ENCODE measurements at regions not wholly inside any gene's neighbourhood (a gene's known extent, or its start where the extent isn't known, plus 50 kb on each side); places are given as distances from the start of the nearest gene placed in this dataset.

DNA sequence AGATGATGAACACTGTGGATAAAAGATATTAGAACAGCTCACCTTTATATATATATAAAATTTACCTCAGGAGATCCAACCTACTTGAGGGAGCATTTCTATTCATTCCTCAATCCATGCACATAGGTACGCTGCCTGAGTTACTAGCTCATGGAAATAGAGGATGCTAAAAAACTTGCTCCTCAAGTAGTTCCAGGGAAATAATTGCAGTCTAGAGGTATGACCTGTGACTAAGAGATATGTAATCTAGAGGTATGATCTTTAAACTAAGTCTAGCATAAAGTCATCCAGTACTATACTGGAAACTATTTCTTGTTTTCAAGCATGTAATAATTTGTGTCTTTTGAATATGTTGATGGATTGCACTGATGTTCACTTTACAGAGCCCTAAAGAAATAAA lies 471.2 kb downstream of the TAF11L14 start:
- Histone ChIP-seq H3K9me3 (no peaks in the 10 kb centered on the region), H3K4me1 (no peaks in the 10 kb centered on the region), H3K27me3 (no peaks in the 10 kb centered on the region), H3K27ac (no peak overlapping the region), H3K4me3 (no peak overlapping the region), H3K36me3 (no peaks in the 10 kb centered on the region)
- in situ Hi-C loops (cut with MboI; ENCODE audit: low sequenced_read_pairs in 4 of 4) (no loop called here), intact Hi-C loops (cut with DNase I; ENCODE audit: low total_unique reads) (no loop called here)
- DNase-seq (no peak), ATAC-seq (no peak)
- TF ChIP-seq POLR2A (IDR thresholded peaks at IDR 0.05), result no peak
- TF ChIP-seq, protein P1, sequence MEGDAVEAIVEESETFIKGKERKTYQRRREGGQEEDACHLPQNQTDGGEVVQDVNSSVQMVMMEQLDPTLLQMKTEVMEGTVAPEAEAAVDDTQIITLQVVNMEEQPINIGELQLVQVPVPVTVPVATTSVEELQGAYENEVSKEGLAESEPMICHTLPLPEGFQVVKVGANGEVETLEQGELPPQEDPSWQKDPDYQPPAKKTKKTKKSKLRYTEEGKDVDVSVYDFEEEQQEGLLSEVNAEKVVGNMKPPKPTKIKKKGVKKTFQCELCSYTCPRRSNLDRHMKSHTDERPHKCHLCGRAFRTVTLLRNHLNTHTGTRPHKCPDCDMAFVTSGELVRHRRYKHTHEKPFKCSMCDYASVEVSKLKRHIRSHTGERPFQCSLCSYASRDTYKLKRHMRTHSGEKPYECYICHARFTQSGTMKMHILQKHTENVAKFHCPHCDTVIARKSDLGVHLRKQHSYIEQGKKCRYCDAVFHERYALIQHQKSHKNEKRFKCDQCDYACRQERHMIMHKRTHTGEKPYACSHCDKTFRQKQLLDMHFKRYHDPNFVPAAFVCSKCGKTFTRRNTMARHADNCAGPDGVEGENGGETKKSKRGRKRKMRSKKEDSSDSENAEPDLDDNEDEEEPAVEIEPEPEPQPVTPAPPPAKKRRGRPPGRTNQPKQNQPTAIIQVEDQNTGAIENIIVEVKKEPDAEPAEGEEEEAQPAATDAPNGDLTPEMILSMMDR (IDR thresholded peaks at IDR 0.05 in 4 of 5, conservative IDR thresholded peaks at IDR 0.05 in 1 of 5), result no peak

- in situ Hi-C loops (cut with MboI; ENCODE audit: low sequenced_read_pairs in 4 of 4), result no loop called here
- H3K4me1 ChIP-seq, result no peaks in the 10 kb centered on the region
- DNase-seq (no peak), ATAC-seq (no peak)
- H3K27me3 ChIP-seq, result no peaks in the 10 kb centered on the region
- TF ChIP-seq, protein P1 (IDR thresholded peaks at IDR 0.05 in 4 of 5, conservative IDR thresholded peaks at IDR 0.05 in 1 of 5), result no peak
- H3K36me3 ChIP-seq, result no peaks in the 10 kb centered on the region
- intact Hi-C loops (cut with DNase I; ENCODE audit: low total_unique reads), result no loop called here
- H3K4me3 ChIP-seq, result no peak overlapping the region
- H3K27ac ChIP-seq, result no peak overlapping the region
- no peaks in the 10 kb centered on the region for H3K9me3 ChIP-seq
Measured at GRCh38 chr5:18111906-18112465, 477.7 kb downstream of the TAF11L14 start.

GRCh38 chr5:18113721-18114120 lies 479.5 kb downstream of the TAF11L14 start:
- no peaks in the 10 kb centered on the region for H3K27me3 ChIP-seq
- ATAC-seq, result no peak
- H3K36me3 ChIP-seq, result no peaks in the 10 kb centered on the region
- in situ Hi-C loops (cut with MboI; ENCODE audit: low sequenced_read_pairs in 4 of 4) (no loop called here), intact Hi-C loops (cut with DNase I; ENCODE audit: low total_unique reads) (no loop called here)
- no peak for DNase-seq
- H3K27ac ChIP-seq, result no peak overlapping the region
- no peaks in the 10 kb centered on the region for H3K4me1 ChIP-seq
- no peaks in the 10 kb centered on the region for H3K9me3 ChIP-seq
- no peak for TF ChIP-seq POLR2A (IDR thresholded peaks at IDR 0.05)
- TF ChIP-seq, protein P1 (IDR thresholded peaks at IDR 0.05 in 4 of 5, conservative IDR thresholded peaks at IDR 0.05 in 1 of 5), result no peak
- H3K4me3 ChIP-seq, result no peak overlapping the region

- in situ Hi-C loops (cut with MboI; ENCODE audit: low sequenced_read_pairs in 4 of 4), result no loop called here
- no peaks in the 10 kb centered on the region for H3K9me3 ChIP-seq
- ATAC-seq (no peak), DNase-seq (no peak)
- H3K27ac ChIP-seq, result no peak overlapping the region
- H3K4me3 ChIP-seq, result no peak overlapping the region
- no peaks in the 10 kb centered on the region for H3K27me3 ChIP-seq
- no peaks in the 10 kb centered on the region for H3K36me3 ChIP-seq
- intact Hi-C loops (cut with DNase I; ENCODE audit: low total_unique reads), result no loop called here
- H3K4me1 ChIP-seq, result no peaks in the 10 kb centered on the region
- TF ChIP-seq, protein P1 (IDR thresholded peaks at IDR 0.05 in 4 of 5, conservative IDR thresholded peaks at IDR 0.05 in 1 of 5), result no peak
- no peak for TF ChIP-seq POLR2A (IDR thresholded peaks at IDR 0.05)
Measured at GRCh38 chr5:18114151-18114757, 480.0 kb downstream of the TAF11L14 start.

- Histone ChIP-seq H3K9me3 (no peaks in the 10 kb centered on the region), H3K4me3 (no peak overlapping the region), H3K4me1 (no peaks in the 10 kb centered on the region), H3K27me3 (no peaks in the 10 kb centered on the region), H3K27ac (no peak overlapping the region), H3K36me3 (no peaks in the 10 kb centered on the region)
- in situ Hi-C loops (cut with MboI; ENCODE audit: low sequenced_read_pairs in 4 of 4), result no loop called here
- TF ChIP-seq, protein P1 (IDR thresholded peaks at IDR 0.05 in 4 of 5, conservative IDR thresholded peaks at IDR 0.05 in 1 of 5), result no peak
- no peak for TF ChIP-seq POLR2A (IDR thresholded peaks at IDR 0.05)
- DNase-seq (no peak), ATAC-seq (no peak)
- intact Hi-C loops (cut with DNase I; ENCODE audit: low total_unique reads), result no loop called here
Measured at GRCh38 chr5:18117968-18118367, 483.7 kb downstream of the TAF11L14 start.
